A549 (cell line): ENCODE measurements at regions not wholly inside any gene's neighbourhood (a gene's known extent, or its start where the extent isn't known, plus 50 kb on each side); places are given as distances from the start of the nearest gene placed in this dataset.

Experiments
- ATAC-seq, 2 experiments: fragments of 200-7000 bp in 1 of 2; fragments of >200 bp in 1 of 2; cut with Nextera tagmentation in 1 of 2; cut with Tn5 transposase in 1 of 2; 3 replicates each; pipeline versions ENCODE4 v1.8.0 to v1.9.1; 2018 to 2020; ENCODE audit warnings: mild to moderate bottlenecking in 1 of 2, moderate library complexity in 1 of 2
- CTCF ChIA-PET: fragments of 300-600 bp; sonication (Branson Sonifier 250); formaldehyde crosslinking; extraction: SDS; loops from one replicate; lab custom pipeline; 2021; ENCODE audit warnings: antibody characterized with exemption, inconsistent platforms; lab: Yijun Ruan, JAX
- POLR2A ChIA-PET: fragments of 350-600 bp; formaldehyde crosslinking; extraction: SDS; loops from one replicate; lab custom pipeline; 2021; ENCODE audit warnings: antibody characterized with exemption, inconsistent platforms; lab: Yijun Ruan, JAX
- DNase-seq, 2 experiments: peaks; one replicate each; pipeline versions ENCODE4 v3.0.0 to v3.0.0-alpha.2; 2011 to 2016; ENCODE audit warnings: low read depth in 1 of 2, low spot score in 1 of 2
- FAIRE-seq: peaks from 2 replicates; lab custom pipeline; 2011; peaks lifted over from hg19 to GRCh38; lab: Jason Lieb, UNC
- H3K27ac ChIP-seq, 2 experiments: fragments of >200 bp; sonication (Bioruptor Twin); formaldehyde crosslinking; 3 replicates each; pipeline ENCODE4 v1.5.1; 2016 to 2017
- H3K4me1 ChIP-seq: fragments of >200 bp; sonication (Bioruptor Twin); formaldehyde crosslinking; 3 replicates; pipeline ENCODE4 v1.6.1; 2016
- H3K4me2 ChIP-seq: fragments of >200 bp; sonication (Bioruptor Twin); formaldehyde crosslinking; 3 replicates; pipeline ENCODE4 v1.6.1; 2016
- H3K4me3 ChIP-seq: fragments of >200 bp; sonication (Bioruptor Twin); formaldehyde crosslinking; 3 replicates; pipeline ENCODE4 v1.5.1; 2016
- H3K9me3 ChIP-seq: fragments of >200 bp; sonication (Bioruptor Twin); formaldehyde crosslinking; 3 replicates; pipeline ENCODE4 v1.6.1; 2016
- CHD4 ChIP-seq: fragments of 200-600 bp; sonication (generic); IDR thresholded peaks from 2 replicates; pipeline ENCODE4 v1.6.1; 2016; ENCODE audit warnings: antibody characterized with exemption, mild to moderate bottlenecking, borderline replicate concordance
- EP300 ChIP-seq, 2 experiments: fragments of >200 bp; sonication (Bioruptor Twin); formaldehyde crosslinking; IDR thresholded peaks; 2 replicates in 1 of 2; 3 replicates in 1 of 2; pipeline ENCODE4 v1.6.1; 2016 to 2017
- ESRRA ChIP-seq: fragments of 150-350 bp; IDR thresholded peaks from 2 replicates; pipeline ENCODE4 v1.6.1; 2014; ENCODE audit warnings: mild to moderate bottlenecking, low read length, borderline replicate concordance
- GATA3 ChIP-seq: IDR thresholded peaks from 2 replicates; pipeline ENCODE4 v1.6.1; 2012; ENCODE audit warnings: borderline replicate concordance
- HOXA7 ChIP-seq: fragments of 250-450 bp; sonication (Bioruptor Pico); IDR thresholded peaks from 2 replicates; pipeline ENCODE4 v1.5.0; 2020; ENCODE audit warnings: mild to moderate bottlenecking, moderate library complexity
- HOXB5 ChIP-seq: fragments of 250-450 bp; sonication (Bioruptor Pico); IDR thresholded peaks from 2 replicates; pipeline ENCODE4 v1.5.0; 2020; ENCODE audit warnings: mild to moderate bottlenecking, moderate library complexity
- KDM1A ChIP-seq: fragments of 200-600 bp; sonication (generic); IDR thresholded peaks from 2 replicates; pipeline ENCODE4 v1.6.1; 2016; ENCODE audit warnings: low read depth, mild to moderate bottlenecking
- PHF8 ChIP-seq: fragments of 200-600 bp; sonication (generic); IDR thresholded peaks from 2 replicates; pipeline ENCODE4 v1.6.1; 2016; ENCODE audit warnings: low read depth, mild to moderate bottlenecking, antibody characterized with exemption, moderate library complexity, borderline replicate concordance
- RARB ChIP-seq: fragments of 250-450 bp; sonication (Bioruptor Pico); IDR thresholded peaks from 2 replicates; pipeline ENCODE4 v1.8.0; 2021; ENCODE audit warnings: mild to moderate bottlenecking, moderate library complexity
- RCOR1 ChIP-seq: fragments of 150-350 bp; IDR thresholded peaks from 2 replicates; pipeline ENCODE4 v1.6.1; 2014; ENCODE audit warnings: antibody characterized with exemption, low read length, low read depth
- SMC3 ChIP-seq: fragments of >200 bp; sonication (Bioruptor Twin); formaldehyde crosslinking; IDR thresholded peaks from 3 replicates; pipeline ENCODE4 v1.6.1; 2018; ENCODE audit warnings: inconsistent platforms
- TP53 ChIP-seq: fragments of 250-450 bp; sonication (Bioruptor Pico); IDR thresholded peaks from 2 replicates; pipeline ENCODE4 v1.5.0; 2021; ENCODE audit warnings: mild to moderate bottlenecking, moderate library complexity
- ZFP36 ChIP-seq: fragments of 450-650 bp; IDR thresholded peaks from 2 replicates; pipeline ENCODE4 v1.6.1; 2014; ENCODE audit warnings: borderline replicate concordance; ENCODE audit not compliant: partially characterized antibody
- ZNF302 ChIP-seq: fragments of 250-450 bp; sonication (Bioruptor Pico); IDR thresholded peaks from 2 replicates; pipeline ENCODE4 v1.9.0; 2021; ENCODE audit warnings: inconsistent platforms, mild to moderate bottlenecking, moderate library complexity
- WGBS: methylation state at CpG from one replicate; pipeline ENCODE4 v1.1.6; 2017; ENCODE audit errors: missing lambda C conversion rate; 5-methylcytosine and 5-hydroxymethylcytosine counted together
- TF ChIP-seq, protein P1 (sequence below): fragments of >200 bp; sonication (Bioruptor Twin); formaldehyde crosslinking; IDR thresholded peaks from 2 replicates; pipeline ENCODE4 v1.6.1; 2016
- TF ChIP-seq, protein P2 (sequence below): fragments of >200 bp; sonication (Bioruptor Twin); formaldehyde crosslinking; IDR thresholded peaks from 3 replicates; pipeline ENCODE4 v1.5.1; 2016
- TF ChIP-seq, protein P3 (sequence below): IDR thresholded peaks from 2 replicates; pipeline ENCODE4 v1.6.1; 2012

DNA sequence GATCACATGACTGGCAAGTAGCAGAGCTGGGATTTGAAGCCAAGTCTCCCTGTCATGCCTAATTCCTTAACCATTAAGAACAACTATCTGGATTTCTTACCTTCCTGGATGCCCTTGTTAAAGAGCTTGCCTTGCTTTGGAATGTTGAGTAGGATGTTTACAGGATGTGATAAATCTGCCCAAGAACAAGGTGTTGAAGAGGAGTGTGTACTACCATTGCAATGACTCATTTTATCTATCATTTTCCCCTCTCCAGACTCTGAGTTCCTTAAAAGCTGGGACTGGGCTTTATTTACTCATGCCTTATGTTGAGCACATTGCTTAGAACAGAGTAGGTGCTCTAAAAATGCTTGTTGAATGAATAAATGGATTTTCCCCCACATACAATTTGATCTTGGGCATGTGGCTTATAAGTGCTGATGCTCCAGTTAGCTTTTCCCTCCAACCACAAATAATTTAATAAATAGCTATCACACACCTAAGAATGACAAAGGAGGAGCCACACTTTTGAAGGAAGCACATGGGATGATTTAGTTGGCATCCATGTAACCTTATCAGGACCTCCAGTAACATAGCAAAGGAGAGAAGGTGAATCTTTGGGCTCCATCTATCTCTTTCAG, 268.6 kb upstream of the SESN3 start:
- FAIRE-seq = no peak
- POLR2A ChIA-PET = no interaction called here
- ATAC-seq = peak in 1 of 2 experiments; percentile 75; a peak in 2 of 6 replicates

DNA sequence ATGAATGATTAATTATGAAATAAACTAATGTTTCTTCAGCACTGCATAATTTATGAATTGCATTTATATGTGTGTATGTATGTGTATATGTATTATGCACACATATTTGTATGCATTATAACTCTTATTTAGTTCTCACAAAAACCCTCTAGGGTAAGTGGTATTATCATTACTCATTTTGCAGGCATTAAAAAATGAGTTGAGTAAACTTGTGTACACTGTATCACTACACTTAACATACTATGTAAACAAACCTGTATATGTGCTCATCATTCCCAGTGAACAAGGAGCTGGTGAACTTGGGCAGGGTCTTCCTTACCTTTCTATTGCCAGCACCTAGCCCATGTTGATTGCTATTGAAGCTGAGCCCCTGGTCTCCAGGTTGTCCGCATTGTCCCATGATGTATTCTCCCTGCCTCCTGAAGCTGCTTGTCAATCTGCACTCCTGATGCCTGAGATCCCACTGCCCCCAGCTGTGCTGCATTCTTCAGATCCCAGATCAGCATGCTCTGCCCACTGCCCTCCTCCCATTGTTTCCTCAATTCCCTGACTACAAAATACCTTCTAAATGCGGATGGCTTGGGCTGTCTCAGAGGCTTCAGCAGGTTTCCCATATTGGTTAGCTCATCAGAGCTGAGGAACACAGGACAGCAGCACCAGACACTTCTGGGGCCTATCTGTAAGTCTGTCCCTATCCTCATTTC, 267.9 kb upstream of the SESN3 start:
- TF ChIP-seq RARB (CRISPR knock-in tag) = no peak
- TF ChIP-seq PHF8 = no peak
- TF ChIP-seq, protein P1, sequence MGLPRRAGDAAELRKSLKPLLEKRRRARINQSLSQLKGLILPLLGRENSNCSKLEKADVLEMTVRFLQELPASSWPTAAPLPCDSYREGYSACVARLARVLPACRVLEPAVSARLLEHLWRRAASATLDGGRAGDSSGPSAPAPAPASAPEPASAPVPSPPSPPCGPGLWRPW = no peak
- Histone ChIP-seq H3K27ac (no peak overlapping the region), H3K4me2 (peak overlapping the region; percentile 28; the same call in 1 of the 3 replicates), H3K4me3 (no peak overlapping the region), H3K4me1 (peaks cover 6% of the 10 kb centered on the region; the same call in 1 of the 3 replicates), H3K9me3 (no peaks in the 10 kb centered on the region)
- ATAC-seq = peak in 1 of 2 experiments; percentile 65; a peak in 2 of 6 replicates
- POLR2A ChIA-PET = no interaction called here
- no peak for FAIRE-seq
- peak in 1 of 2 experiments; percentile 10 for DNase-seq
- 37% methylated on average over 2 of the region's 2 CpGs for WGBS
- CTCF ChIA-PET = no interaction called here

More for the DNA sequence above, 268.6 kb upstream of the SESN3 start:
- H3K4me3 ChIP-seq = no peak overlapping the region
- TF ChIP-seq GATA3 (peak; percentile 42; the same call in 1 of the 2 replicates), SMC3 (no peak)
- H3K9me3 ChIP-seq = no peaks in the 10 kb centered on the region
- CTCF ChIA-PET = no interaction called here
- H3K4me2 ChIP-seq = peak overlapping the region; percentile 28; the same call in 1 of the 3 replicates
- H3K27ac ChIP-seq = no peak overlapping the region
- DNase-seq = peak in 1 of 2 experiments; percentile 33
- peaks cover 6% of the 10 kb centered on the region; the same call in 1 of the 3 replicates for H3K4me1 ChIP-seq

DNA sequence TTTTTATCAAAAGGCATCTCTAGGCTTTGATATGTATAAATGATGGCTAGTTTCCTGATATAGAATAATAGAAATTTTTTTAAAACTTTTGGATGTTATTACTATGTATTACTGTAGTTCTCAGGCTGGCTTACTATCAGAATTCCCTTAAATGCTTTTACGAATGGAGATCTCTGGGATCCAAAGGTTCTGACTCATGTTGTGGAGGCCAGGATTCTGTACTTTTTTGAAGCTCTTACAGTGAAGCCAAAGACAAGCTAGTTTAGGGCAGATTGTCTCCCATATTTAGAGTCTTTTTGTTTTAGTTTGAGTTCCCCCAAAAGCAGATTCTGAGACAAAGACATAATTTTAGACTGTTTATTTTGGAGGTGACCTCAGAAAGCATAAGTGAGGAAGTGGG, 265.9 kb upstream of the SESN3 start:
- FAIRE-seq (no peak), DNase-seq (no peak), ATAC-seq (no peak)
- CTCF ChIA-PET = no interaction called here
- no peak overlapping the region for H3K27ac ChIP-seq
- H3K9me3 ChIP-seq = no peaks in the 10 kb centered on the region
- POLR2A ChIA-PET = no interaction called here
- WGBS = 86% methylated on average over 1 of the region's 1 CpG
- TF ChIP-seq GATA3 = no peak
- no peak overlapping the region for H3K4me2 ChIP-seq
- no peak overlapping the region for H3K4me3 ChIP-seq
- H3K4me1 ChIP-seq = peaks cover 6% of the 10 kb centered on the region; the same call in 1 of the 3 replicates

DNA sequence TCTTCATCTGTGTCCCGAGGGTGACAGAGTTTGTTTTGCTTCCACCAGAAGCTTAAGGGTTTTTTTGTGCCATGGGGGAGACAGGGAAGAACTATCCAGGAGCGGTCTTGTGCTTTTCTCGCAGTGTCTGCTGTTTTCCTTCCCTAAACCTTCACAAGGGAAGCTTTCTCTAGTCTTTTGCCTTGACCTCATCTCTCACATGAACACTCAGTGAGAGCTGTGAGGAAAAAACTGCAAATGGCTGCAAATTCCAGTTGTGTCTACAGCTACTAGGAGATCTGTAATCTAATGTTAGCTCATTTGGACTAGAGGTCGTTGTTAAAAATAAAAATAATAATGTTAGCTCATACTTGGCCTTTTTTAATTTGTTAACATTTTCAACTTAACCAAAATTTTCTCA, 264.7 kb upstream of the SESN3 start:
- H3K4me3 ChIP-seq = no peak overlapping the region
- no peak for DNase-seq
- no peak for TF ChIP-seq ZNF302
- TF ChIP-seq, protein P2, sequence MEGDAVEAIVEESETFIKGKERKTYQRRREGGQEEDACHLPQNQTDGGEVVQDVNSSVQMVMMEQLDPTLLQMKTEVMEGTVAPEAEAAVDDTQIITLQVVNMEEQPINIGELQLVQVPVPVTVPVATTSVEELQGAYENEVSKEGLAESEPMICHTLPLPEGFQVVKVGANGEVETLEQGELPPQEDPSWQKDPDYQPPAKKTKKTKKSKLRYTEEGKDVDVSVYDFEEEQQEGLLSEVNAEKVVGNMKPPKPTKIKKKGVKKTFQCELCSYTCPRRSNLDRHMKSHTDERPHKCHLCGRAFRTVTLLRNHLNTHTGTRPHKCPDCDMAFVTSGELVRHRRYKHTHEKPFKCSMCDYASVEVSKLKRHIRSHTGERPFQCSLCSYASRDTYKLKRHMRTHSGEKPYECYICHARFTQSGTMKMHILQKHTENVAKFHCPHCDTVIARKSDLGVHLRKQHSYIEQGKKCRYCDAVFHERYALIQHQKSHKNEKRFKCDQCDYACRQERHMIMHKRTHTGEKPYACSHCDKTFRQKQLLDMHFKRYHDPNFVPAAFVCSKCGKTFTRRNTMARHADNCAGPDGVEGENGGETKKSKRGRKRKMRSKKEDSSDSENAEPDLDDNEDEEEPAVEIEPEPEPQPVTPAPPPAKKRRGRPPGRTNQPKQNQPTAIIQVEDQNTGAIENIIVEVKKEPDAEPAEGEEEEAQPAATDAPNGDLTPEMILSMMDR = no peak
- TF ChIP-seq RCOR1 = no peak
- TF ChIP-seq CHD4 = no peak
- TF ChIP-seq ZFP36 = no peak
- TF ChIP-seq HOXA7 = no peak
- TF ChIP-seq, protein P3, sequence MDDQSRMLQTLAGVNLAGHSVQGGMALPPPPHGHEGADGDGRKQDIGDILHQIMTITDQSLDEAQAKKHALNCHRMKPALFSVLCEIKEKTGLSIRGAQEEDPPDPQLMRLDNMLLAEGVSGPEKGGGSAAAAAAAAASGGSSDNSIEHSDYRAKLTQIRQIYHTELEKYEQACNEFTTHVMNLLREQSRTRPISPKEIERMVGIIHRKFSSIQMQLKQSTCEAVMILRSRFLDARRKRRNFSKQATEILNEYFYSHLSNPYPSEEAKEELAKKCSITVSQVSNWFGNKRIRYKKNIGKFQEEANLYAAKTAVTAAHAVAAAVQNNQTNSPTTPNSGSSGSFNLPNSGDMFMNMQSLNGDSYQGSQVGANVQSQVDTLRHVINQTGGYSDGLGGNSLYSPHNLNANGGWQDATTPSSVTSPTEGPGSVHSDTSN = no peak
- no peak for TF ChIP-seq TP53 (CRISPR knock-in tag)
- no peak for TF ChIP-seq ESRRA
- no peak for TF ChIP-seq EP300 (IDR thresholded peaks at IDR 0.05)
- TF ChIP-seq HOXB5 (CRISPR knock-in tag) = no peak
- no peak for TF ChIP-seq KDM1A
- TF ChIP-seq RARB (CRISPR knock-in tag) = no peak
- TF ChIP-seq, all 56 proteins: peak for 0
- H3K4me1 ChIP-seq = peaks cover 6% of the 10 kb centered on the region; the same call in 1 of the 3 replicates
- WGBS = 39% methylated on average over 4 of the region's 4 CpGs
- H3K27ac ChIP-seq = no peak overlapping the region
- ATAC-seq (no peak), FAIRE-seq (no peak)
- ChIA-PET CTCF (no interaction called here), POLR2A (no interaction called here)
- H3K9me3 ChIP-seq = no peaks in the 10 kb centered on the region
- no peak overlapping the region for H3K4me2 ChIP-seq
